ENCODE measurements at regions not wholly inside any gene's neighbourhood (a gene's known extent, or its start where the extent isn't known, plus 50 kb on each side); places are given as distances from the start of the nearest gene placed in this dataset.

DNA sequence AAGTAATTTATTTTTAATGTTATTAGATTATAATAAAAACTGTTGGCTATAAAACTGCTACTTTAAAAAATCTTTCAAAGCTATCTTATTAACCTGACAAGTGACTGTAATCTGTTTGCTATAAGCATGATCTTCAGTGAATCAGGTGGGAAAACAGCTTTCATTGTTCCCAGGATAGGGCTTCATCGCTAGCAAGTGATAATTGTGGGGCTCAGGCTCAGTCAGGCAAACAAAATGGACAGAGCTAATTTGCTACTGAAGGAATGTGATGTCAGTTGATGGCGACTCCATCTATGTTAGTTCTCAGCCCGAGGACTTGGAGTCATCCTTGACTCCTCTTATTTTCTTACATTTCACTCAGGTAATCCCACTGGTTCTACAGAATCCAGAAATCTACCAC is 125.0 kb downstream of the RASSF10 start:
- BruUV-seq (replicated peaks): no TSS peak
- Histone ChIP-seq H3K27ac (ENCODE audit: extremely low read length, insufficient read depth, low read length) (peak overlapping the region; percentile 84), H3K4me2 (ENCODE audit: low read depth, low read length) (no peak overlapping the region), H3K4me3 (replicated peaks in 1 of 3; ENCODE audit: insufficient read depth in 1 of 3, low read depth in 2 of 3, low read length in 3 of 3) (no peak overlapping the region), H3K9me3 (ENCODE audit: low read length) (no peaks in the 10 kb centered on the region), H3K4me1 (ENCODE audit: insufficient read depth, low read length) (peaks cover 52% of the 10 kb centered on the region), H3K36me3 (replicated peaks in 1 of 2; ENCODE audit: control insufficient read depth in 1 of 2, insufficient read depth in 2 of 2, low read length in 2 of 2) (no peaks in the 10 kb centered on the region), H3K27me3 (ENCODE audit: control insufficient read depth in 1 of 2, insufficient read depth in 2 of 2, low read length in 2 of 2) (no peaks in the 10 kb centered on the region), H4K20me1 (ENCODE audit: insufficient read depth, low read length) (no peaks in the 10 kb centered on the region), H2AFZ (ENCODE audit: low read length) (no peak overlapping the region), H3K79me2 (ENCODE audit: insufficient read depth, low read length) (no peaks in the 10 kb centered on the region), H3K9ac (ENCODE audit: insufficient read depth, low read depth, low read length) (no peak overlapping the region)
- intact Hi-C loops (cut with micrococcal nuclease; ENCODE audit: unreplicated experiment) (no loop called here), in situ Hi-C loops (cut with HindIII; ENCODE audit: extremely low pct_ligation_motif_present, low pct_unique_long_range_greater_than_20kb) (no loop called here)
- CTCF ChIA-PET (ENCODE audit: low intra/inter-chr PET ratio, low total read pairs): no interaction called here
- no peak for FAIRE-seq
- POLR2A ChIA-PET: no interaction called here
- 100% methylated on average over 3 of the region's 3 CpGs for WGBS (ENCODE audit: low lambda C conversion rate)
- ATAC-seq: no peak
- no peak for DNase-seq (ENCODE audit: low spot score)
- TF ChIP-seq, protein P1, sequence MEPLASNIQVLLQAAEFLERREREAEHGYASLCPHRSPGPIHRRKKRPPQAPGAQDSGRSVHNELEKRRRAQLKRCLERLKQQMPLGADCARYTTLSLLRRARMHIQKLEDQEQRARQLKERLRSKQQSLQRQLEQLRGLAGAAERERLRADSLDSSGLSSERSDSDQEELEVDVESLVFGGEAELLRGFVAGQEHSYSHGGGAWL (CRISPR knock-in tag; IDR thresholded peaks at IDR 0.05): no peak
- TF ChIP-seq SAP130 (CRISPR knock-in tag; IDR thresholded peaks at IDR 0.05; ENCODE audit: low read depth): no peak
- no peak for TF ChIP-seq ARNTL (CRISPR knock-in tag; IDR thresholded peaks at IDR 0.05)
- no peak for TF ChIP-seq FOXA1 (IDR thresholded peaks at IDR 0.05)
- no peak for TF ChIP-seq FOXA1 (CRISPR knock-in tag; IDR thresholded peaks at IDR 0.05)
- TF ChIP-seq ZNF296 (CRISPR knock-in tag; conservative IDR thresholded peaks at IDR 0.05): no peak
- TF ChIP-seq, protein P2, sequence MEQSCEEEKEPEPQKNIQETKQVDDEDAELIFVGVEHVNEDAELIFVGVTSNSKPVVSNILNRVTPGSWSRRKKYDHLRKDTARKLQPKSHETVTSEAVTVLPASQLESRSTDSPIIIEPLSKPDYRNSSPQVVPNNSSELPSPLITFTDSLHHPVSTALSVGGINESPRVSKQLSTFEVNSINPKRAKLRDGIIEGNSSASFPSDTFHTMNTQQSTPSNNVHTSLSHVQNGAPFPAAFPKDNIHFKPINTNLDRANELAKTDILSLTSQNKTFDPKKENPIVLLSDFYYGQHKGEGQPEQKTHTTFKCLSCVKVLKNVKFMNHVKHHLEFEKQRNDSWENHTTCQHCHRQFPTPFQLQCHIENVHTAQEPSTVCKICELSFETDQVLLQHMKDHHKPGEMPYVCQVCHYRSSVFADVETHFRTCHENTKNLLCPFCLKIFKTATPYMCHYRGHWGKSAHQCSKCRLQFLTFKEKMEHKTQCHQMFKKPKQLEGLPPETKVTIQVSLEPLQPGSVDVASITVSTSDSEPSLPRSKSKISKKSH (CRISPR knock-in tag; IDR thresholded peaks at IDR 0.05; ENCODE audit: borderline replicate concordance): no peak
- no peak for TF ChIP-seq MXI1 (IDR thresholded peaks at IDR 0.05; ENCODE audit: borderline replicate concordance, low read depth, low read length)
- TF ChIP-seq, protein P3, sequence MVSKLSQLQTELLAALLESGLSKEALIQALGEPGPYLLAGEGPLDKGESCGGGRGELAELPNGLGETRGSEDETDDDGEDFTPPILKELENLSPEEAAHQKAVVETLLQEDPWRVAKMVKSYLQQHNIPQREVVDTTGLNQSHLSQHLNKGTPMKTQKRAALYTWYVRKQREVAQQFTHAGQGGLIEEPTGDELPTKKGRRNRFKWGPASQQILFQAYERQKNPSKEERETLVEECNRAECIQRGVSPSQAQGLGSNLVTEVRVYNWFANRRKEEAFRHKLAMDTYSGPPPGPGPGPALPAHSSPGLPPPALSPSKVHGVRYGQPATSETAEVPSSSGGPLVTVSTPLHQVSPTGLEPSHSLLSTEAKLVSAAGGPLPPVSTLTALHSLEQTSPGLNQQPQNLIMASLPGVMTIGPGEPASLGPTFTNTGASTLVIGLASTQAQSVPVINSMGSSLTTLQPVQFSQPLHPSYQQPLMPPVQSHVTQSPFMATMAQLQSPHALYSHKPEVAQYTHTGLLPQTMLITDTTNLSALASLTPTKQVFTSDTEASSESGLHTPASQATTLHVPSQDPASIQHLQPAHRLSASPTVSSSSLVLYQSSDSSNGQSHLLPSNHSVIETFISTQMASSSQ (IDR thresholded peaks at IDR 0.05; ENCODE audit: low read depth): no peak
- TF ChIP-seq, protein P3 (CRISPR knock-in tag; IDR thresholded peaks at IDR 0.05; ENCODE audit: borderline replicate concordance): no peak
- TF ChIP-seq, protein P4, sequence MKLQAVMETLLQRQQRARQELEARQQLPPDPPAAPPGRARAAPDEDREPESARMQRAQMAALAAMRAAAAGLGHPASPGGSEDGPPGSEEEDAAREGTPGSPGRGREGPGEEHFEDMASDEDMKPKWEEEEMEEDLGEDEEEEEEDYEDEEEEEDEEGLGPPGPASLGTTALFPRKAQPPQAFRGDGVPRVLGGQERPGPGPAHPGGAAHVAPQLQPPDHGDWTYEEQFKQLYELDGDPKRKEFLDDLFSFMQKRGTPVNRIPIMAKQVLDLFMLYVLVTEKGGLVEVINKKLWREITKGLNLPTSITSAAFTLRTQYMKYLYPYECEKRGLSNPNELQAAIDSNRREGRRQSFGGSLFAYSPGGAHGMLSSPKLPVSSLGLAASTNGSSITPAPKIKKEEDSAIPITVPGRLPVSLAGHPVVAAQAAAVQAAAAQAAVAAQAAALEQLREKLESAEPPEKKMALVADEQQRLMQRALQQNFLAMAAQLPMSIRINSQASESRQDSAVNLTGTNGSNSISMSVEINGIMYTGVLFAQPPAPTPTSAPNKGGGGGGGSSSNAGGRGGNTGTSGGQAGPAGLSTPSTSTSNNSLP (IDR thresholded peaks at IDR 0.05; ENCODE audit: low read depth, low read length): no peak
- no peak for TF ChIP-seq ZNF335 (CRISPR knock-in tag; IDR thresholded peaks at IDR 0.05)

Measured in HepG2 (cell line).